GM12875 (cell line): ENCODE measurements at regions not wholly inside any gene's neighbourhood (a gene's known extent, or its start where the extent isn't known, plus 50 kb on each side); places are given as distances from the start of the nearest gene placed in this dataset.
"Not testable (repeated sequence)": the region's sequence is repeated elsewhere in the genome, so short reads cannot be mapped to it uniquely, and the experiment has no call there.

Experiments
- H3K4me3 ChIP-seq: one replicate; pipeline ENCODE4 v1.5.1; 2011; ENCODE audit warnings: low read depth, low read length, control low read depth
- CTCF ChIP-seq: IDR thresholded peaks from 2 replicates; pipeline ENCODE4 v1.5.1; 2011; ENCODE audit warnings: low read depth, mild to moderate bottlenecking, control low read depth, inconsistent platforms, low read length, moderate library complexity, borderline replicate concordance; ENCODE audit not compliant: insufficient read depth

- TF ChIP-seq CTCF = no peak
- no peak overlapping the region for H3K4me3 ChIP-seq
These were observed 128.0 kb downstream of the LAT start for GRCh38 chr16:29112755-29113347.

- not testable (repeated sequence) for H3K4me3 ChIP-seq
These were observed 127.2 kb downstream of the LAT start for GRCh38 chr16:29111901-29112680.

- no peak overlapping the region for H3K4me3 ChIP-seq
- no peak for TF ChIP-seq CTCF
These were observed 126.6 kb downstream of the LAT start for GRCh38 chr16:29111421-29111820.

- H3K4me3 ChIP-seq = not testable (repeated sequence)
These were observed 123.8 kb downstream of the LAT start for GRCh38 chr16:29108625-29109169.

- TF ChIP-seq CTCF = no peak
- no peak overlapping the region for H3K4me3 ChIP-seq
These were observed 122.4 kb downstream of the LAT start for GRCh38 chr16:29107299-29107698.

- H3K4me3 ChIP-seq = not testable (repeated sequence)
These were observed 121.5 kb downstream of the LAT start for GRCh38 chr16:29106259-29106908.

GRCh38 chr16:29104600-29104999 lies 119.7 kb downstream of the LAT start:
- H3K4me3 ChIP-seq = not testable (repeated sequence)

- H3K4me3 ChIP-seq = not testable (repeated sequence)
These were observed 113.1 kb downstream of the LAT start for GRCh38 chr16:29097965-29098364.

- H3K4me3 ChIP-seq = not testable (repeated sequence)
These were observed 110.1 kb downstream of the LAT start for GRCh38 chr16:29094729-29095624.

GRCh38 chr16:29094325-29094724 lies 109.5 kb downstream of the LAT start:
- H3K4me3 ChIP-seq = not testable (repeated sequence)

- H3K4me3 ChIP-seq = not testable (repeated sequence)
These were observed 104.8 kb downstream of the LAT start for GRCh38 chr16:29089679-29090078.

GRCh38 chr16:29087673-29088072 lies 102.8 kb downstream of the LAT start:
- not testable (repeated sequence) for H3K4me3 ChIP-seq

GRCh38 chr16:29081829-29082639 lies 97.2 kb downstream of the LAT start:
- H3K4me3 ChIP-seq = peak overlapping the region; percentile 11

GRCh38 chr16:29074554-29075402 lies 89.9 kb downstream of the LAT start:
- peak overlapping the region; percentile 57 for H3K4me3 ChIP-seq
